ENCODE measurements at regions not wholly inside any gene's neighbourhood (a gene's known extent, or its start where the extent isn't known, plus 50 kb on each side); places are given as distances from the start of the nearest gene placed in this dataset.

DNA sequence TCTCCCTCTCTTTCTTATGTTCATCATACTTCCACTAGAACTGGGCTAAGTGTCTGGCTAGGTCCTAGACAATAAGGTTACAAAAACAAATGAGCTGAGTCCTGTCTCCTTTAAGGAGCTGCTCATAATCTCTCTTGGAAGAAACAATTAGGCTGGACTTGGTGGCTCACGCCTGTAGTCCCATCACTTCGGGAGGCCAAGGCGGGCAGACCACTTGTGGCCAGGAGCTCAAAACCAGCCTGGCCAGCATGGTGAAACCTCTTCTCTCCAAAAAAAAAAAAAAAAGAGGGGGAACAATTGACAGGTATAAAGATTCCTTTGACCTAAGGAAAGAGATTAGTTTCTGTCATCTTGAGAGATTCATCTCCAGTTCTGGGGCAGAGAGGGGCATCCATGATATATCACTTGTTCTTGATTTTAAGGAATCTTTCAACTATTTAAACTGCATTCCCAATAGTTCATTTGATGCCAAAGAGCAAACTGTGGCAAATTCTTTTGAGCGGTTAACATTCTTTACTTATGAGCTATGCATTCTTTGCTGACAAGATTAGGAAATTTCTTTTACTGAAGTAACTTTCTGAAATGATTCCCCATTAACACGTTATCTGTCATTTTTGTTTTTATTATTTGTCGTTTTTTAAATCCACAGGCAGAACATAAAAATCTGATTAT, 125.5 kb downstream of the C11orf87 start:
- no peaks in the 10 kb centered on the region for H3K36me3 ChIP-seq (ENCODE audit: insufficient read depth, low read length)
- no peaks in the 10 kb centered on the region for H3K27me3 ChIP-seq (ENCODE audit: insufficient read depth, low read length)
- Mint-ChIP-seq H3K4me3 (ENCODE audit: unreplicated experiment) (no peak overlapping the region), H3K9me3 (ENCODE audit: unreplicated experiment) (no peaks in the 10 kb centered on the region), H3K27ac (ENCODE audit: unreplicated experiment) (peak overlapping the region; percentile 49), H3K4me1 (ENCODE audit: low read depth, unreplicated experiment) (peaks cover 12% of the 10 kb centered on the region), H3K36me3 (ENCODE audit: low read depth, unreplicated experiment) (no peaks in the 10 kb centered on the region), H3K27me3 (ENCODE audit: low read depth, unreplicated experiment) (no peaks in the 10 kb centered on the region)
- H3K27ac ChIP-seq (ENCODE audit: low read depth, low read length) = peak overlapping the region; percentile 54
- DNase-seq (ENCODE audit: low read depth) = peak; percentile 90
- peak overlapping the region; percentile 11 for H3K9ac ChIP-seq (ENCODE audit: low read length)
- no peak overlapping the region for H2AFZ ChIP-seq (ENCODE audit: low read depth, low read length)
- no peak for TF ChIP-seq EZH2 (IDR thresholded peaks at IDR 0.05; ENCODE audit: insufficient read depth, low read length)
- TF ChIP-seq, protein P1, sequence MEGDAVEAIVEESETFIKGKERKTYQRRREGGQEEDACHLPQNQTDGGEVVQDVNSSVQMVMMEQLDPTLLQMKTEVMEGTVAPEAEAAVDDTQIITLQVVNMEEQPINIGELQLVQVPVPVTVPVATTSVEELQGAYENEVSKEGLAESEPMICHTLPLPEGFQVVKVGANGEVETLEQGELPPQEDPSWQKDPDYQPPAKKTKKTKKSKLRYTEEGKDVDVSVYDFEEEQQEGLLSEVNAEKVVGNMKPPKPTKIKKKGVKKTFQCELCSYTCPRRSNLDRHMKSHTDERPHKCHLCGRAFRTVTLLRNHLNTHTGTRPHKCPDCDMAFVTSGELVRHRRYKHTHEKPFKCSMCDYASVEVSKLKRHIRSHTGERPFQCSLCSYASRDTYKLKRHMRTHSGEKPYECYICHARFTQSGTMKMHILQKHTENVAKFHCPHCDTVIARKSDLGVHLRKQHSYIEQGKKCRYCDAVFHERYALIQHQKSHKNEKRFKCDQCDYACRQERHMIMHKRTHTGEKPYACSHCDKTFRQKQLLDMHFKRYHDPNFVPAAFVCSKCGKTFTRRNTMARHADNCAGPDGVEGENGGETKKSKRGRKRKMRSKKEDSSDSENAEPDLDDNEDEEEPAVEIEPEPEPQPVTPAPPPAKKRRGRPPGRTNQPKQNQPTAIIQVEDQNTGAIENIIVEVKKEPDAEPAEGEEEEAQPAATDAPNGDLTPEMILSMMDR (IDR thresholded peaks at IDR 0.05; ENCODE audit: insufficient read depth, low read depth, low read length) = no peak
- H3K4me1 ChIP-seq (ENCODE audit: insufficient read depth, low read length) = peaks cover 13% of the 10 kb centered on the region
- H4K20me1 ChIP-seq (ENCODE audit: insufficient read depth, low read length) = no peaks in the 10 kb centered on the region
- H3K4me2 ChIP-seq (ENCODE audit: low read length) = peak overlapping the region; percentile 50
- no peaks in the 10 kb centered on the region for H3K9me3 ChIP-seq (ENCODE audit: insufficient read depth, low read depth, low read length)
- no peaks in the 10 kb centered on the region for H3K79me2 ChIP-seq (ENCODE audit: insufficient read depth, low read length)
- peak; percentile 97 for FAIRE-seq
- no peak overlapping the region for H3K4me3 ChIP-seq (ENCODE audit: insufficient read depth, low read depth, low read length)

DNA sequence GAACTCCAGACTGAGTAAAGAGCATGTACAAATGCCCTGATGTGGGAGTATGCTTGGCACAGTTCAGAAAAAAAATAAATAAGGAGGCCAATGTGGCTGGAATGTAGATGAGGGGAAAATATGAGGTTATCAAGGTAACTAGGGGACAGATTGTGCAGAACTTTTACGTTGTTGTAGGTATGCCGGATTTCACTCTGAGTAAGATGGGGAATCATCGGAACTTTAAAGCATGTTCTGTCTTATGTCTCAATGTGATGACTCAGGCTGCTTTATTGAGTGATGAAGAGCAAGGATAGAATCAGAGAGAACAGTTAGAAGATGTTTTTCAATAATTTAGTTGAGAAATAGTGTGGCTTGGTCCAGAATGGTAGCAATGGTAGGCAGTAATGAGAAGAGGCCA, 130.4 kb downstream of the C11orf87 start:
- H3K36me3 Mint-ChIP-seq (ENCODE audit: low read depth, unreplicated experiment) = no peaks in the 10 kb centered on the region
- DNase-seq (ENCODE audit: low read depth) = peak; percentile 25
- H3K27me3 Mint-ChIP-seq (ENCODE audit: low read depth, unreplicated experiment) = no peaks in the 10 kb centered on the region
- no peak overlapping the region for H3K4me3 ChIP-seq (ENCODE audit: insufficient read depth, low read depth, low read length)
- no peaks in the 10 kb centered on the region for H3K36me3 ChIP-seq (ENCODE audit: insufficient read depth, low read length)
- peak; percentile 69 for FAIRE-seq
- H3K9me3 ChIP-seq (ENCODE audit: insufficient read depth, low read depth, low read length) = no peaks in the 10 kb centered on the region
- no peaks in the 10 kb centered on the region for H3K27me3 ChIP-seq (ENCODE audit: insufficient read depth, low read length)
- no peak overlapping the region for H3K9ac ChIP-seq (ENCODE audit: low read length)
- H4K20me1 ChIP-seq (ENCODE audit: insufficient read depth, low read length) = no peaks in the 10 kb centered on the region
- H2AFZ ChIP-seq (ENCODE audit: low read depth, low read length) = no peak overlapping the region
- H3K4me3 Mint-ChIP-seq (ENCODE audit: unreplicated experiment) = no peak overlapping the region
- H3K79me2 ChIP-seq (ENCODE audit: insufficient read depth, low read length) = no peaks in the 10 kb centered on the region
- H3K27ac ChIP-seq (ENCODE audit: low read depth, low read length) = no peak overlapping the region
- no peak overlapping the region for H3K27ac Mint-ChIP-seq (ENCODE audit: unreplicated experiment)
- H3K9me3 Mint-ChIP-seq (ENCODE audit: unreplicated experiment) = no peaks in the 10 kb centered on the region
- no peak overlapping the region for H3K4me2 ChIP-seq (ENCODE audit: low read length)
- H3K4me1 Mint-ChIP-seq (ENCODE audit: low read depth, unreplicated experiment) = peaks cover 9% of the 10 kb centered on the region
- H3K4me1 ChIP-seq (ENCODE audit: insufficient read depth, low read length) = peaks cover 6% of the 10 kb centered on the region
- TF ChIP-seq EZH2 (IDR thresholded peaks at IDR 0.05; ENCODE audit: insufficient read depth, low read length) = no peak
- TF ChIP-seq, protein P1 (IDR thresholded peaks at IDR 0.05; ENCODE audit: insufficient read depth, low read depth, low read length) = no peak

DNA sequence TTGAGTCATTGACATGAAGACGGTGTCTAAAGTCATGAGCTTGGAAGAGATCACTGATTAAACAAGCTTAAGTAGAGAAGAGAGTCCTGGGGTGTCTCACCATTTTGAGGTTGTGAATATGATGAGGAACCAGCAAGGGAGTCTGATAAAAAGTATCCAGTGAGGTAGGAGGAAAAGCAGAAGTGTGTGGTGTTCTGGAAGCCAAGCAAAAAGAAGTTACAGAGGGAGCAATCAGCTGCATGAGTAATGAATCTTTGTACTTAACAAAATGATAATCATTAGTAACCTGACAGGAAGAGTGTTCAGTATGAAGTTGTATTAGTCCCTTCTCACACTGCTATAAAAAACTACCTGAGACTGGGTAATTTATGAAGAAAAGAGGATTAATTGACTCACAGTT, 131.3 kb downstream of the C11orf87 start:
- Mint-ChIP-seq H3K4me1 (ENCODE audit: low read depth, unreplicated experiment) (peaks cover 3% of the 10 kb centered on the region), H3K9me3 (ENCODE audit: unreplicated experiment) (no peaks in the 10 kb centered on the region), H3K27ac (ENCODE audit: unreplicated experiment) (no peak overlapping the region), H3K4me3 (ENCODE audit: unreplicated experiment) (no peak overlapping the region), H3K27me3 (ENCODE audit: low read depth, unreplicated experiment) (no peaks in the 10 kb centered on the region), H3K36me3 (ENCODE audit: low read depth, unreplicated experiment) (no peaks in the 10 kb centered on the region)
- DNase-seq (ENCODE audit: low read depth) (no peak), FAIRE-seq (no peak)
- no peaks in the 10 kb centered on the region for H3K27me3 ChIP-seq (ENCODE audit: insufficient read depth, low read length)
- H3K9ac ChIP-seq (ENCODE audit: low read length) = no peak overlapping the region
- H3K4me2 ChIP-seq (ENCODE audit: low read length) = no peak overlapping the region
- no peaks in the 10 kb centered on the region for H3K36me3 ChIP-seq (ENCODE audit: insufficient read depth, low read length)
- peak overlapping the region; percentile 31 for H2AFZ ChIP-seq (ENCODE audit: low read depth, low read length)
- no peaks in the 10 kb centered on the region for H4K20me1 ChIP-seq (ENCODE audit: insufficient read depth, low read length)
- no peaks in the 10 kb centered on the region for H3K79me2 ChIP-seq (ENCODE audit: insufficient read depth, low read length)
- H3K9me3 ChIP-seq (ENCODE audit: insufficient read depth, low read depth, low read length) = no peaks in the 10 kb centered on the region
- H3K4me3 ChIP-seq (ENCODE audit: insufficient read depth, low read depth, low read length) = no peak overlapping the region
- H3K4me1 ChIP-seq (ENCODE audit: insufficient read depth, low read length) = no peaks in the 10 kb centered on the region
- TF ChIP-seq, protein P1 (IDR thresholded peaks at IDR 0.05; ENCODE audit: insufficient read depth, low read depth, low read length) = no peak
- TF ChIP-seq EZH2 (IDR thresholded peaks at IDR 0.05; ENCODE audit: insufficient read depth, low read length) = no peak
- H3K27ac ChIP-seq (ENCODE audit: low read depth, low read length) = no peak overlapping the region
